SU-DHL-6 (cell line): ENCODE measurements at regions not wholly inside any gene's neighbourhood (a gene's known extent, or its start where the extent isn't known, plus 50 kb on each side); places are given as distances from the start of the nearest gene placed in this dataset.
"Not testable (repeated sequence)": the region's sequence is repeated elsewhere in the genome, so short reads cannot be mapped to it uniquely, and the experiment has no call there.

Experiments
- H2AFZ ChIP-seq: fragments of 200-600 bp; sonication (generic); 2 replicates; pipeline ENCODE4 v1.6.1; 2014; ENCODE audit warnings: low read depth, mild to moderate bottlenecking, moderate library complexity, mixed read lengths, antibody characterized with exemption, low read length; ENCODE audit not compliant: severe bottlenecking
- H3F3A ChIP-seq: fragments of 200-600 bp; shearing (Covaris generic); 2 replicates; pipeline ENCODE4 v1.6.0; 2016; ENCODE audit warnings: antibody characterized with exemption, mild to moderate bottlenecking; ENCODE audit not compliant: insufficient read depth
- H3K27ac ChIP-seq: fragments of 200-600 bp; sonication (generic); 2 replicates; pipeline ENCODE4 v1.5.1; 2016; ENCODE audit warnings: low read depth, mild to moderate bottlenecking, low read length, moderate library complexity, mixed read lengths
- H3K27me3 ChIP-seq: fragments of 200-600 bp; sonication (generic), shearing (Covaris generic); 2 replicates; pipeline ENCODE4 v1.6.0; 2014; ENCODE audit warnings: mild to moderate bottlenecking, low read length
- H3K36me3 ChIP-seq: fragments of 200-600 bp; sonication (generic); 2 replicates; pipeline ENCODE4 v1.6.1; 2014; ENCODE audit warnings: mild to moderate bottlenecking, low read length, mixed read lengths
- H3K4me2 ChIP-seq: fragments of 300-600, 200-600 bp; shearing (Covaris generic), sonication (generic); 2 replicates; pipeline ENCODE4 v1.6.0; 2014; ENCODE audit warnings: low read length, low read depth, mild to moderate bottlenecking; ENCODE audit not compliant: poor library complexity, severe bottlenecking
- H3K4me3 ChIP-seq: fragments of 200-600 bp; sonication (generic); 2 replicates; pipeline ENCODE4 v1.5.1; 2014; ENCODE audit warnings: antibody characterized with exemption, low read length, mild to moderate bottlenecking, mixed read lengths; ENCODE audit not compliant: insufficient read depth, poor library complexity, severe bottlenecking
- H3K79me2 ChIP-seq: fragments of 200-600 bp; sonication (generic); 2 replicates; pipeline ENCODE4 v1.6.1; 2014; ENCODE audit warnings: mild to moderate bottlenecking, low read length, moderate library complexity; ENCODE audit not compliant: insufficient read depth
- H3K9ac ChIP-seq: fragments of 200-600 bp; sonication (generic); 2 replicates; pipeline ENCODE4 v1.7.0; 2014; ENCODE audit warnings: mild to moderate bottlenecking, low read length
- H3K9me2 ChIP-seq: fragments of 200-600 bp; sonication (generic); replicated peaks from 2 replicates; pipeline ENCODE4 v1.6.1; 2014; ENCODE audit warnings: low read length; ENCODE audit not compliant: insufficient read depth
- H3K9me3 ChIP-seq: fragments of 200-600 bp; sonication (generic); 2 replicates; pipeline ENCODE4 v1.6.1; 2014; ENCODE audit warnings: low read length, mixed read lengths; ENCODE audit not compliant: insufficient read depth
- H4K20me1 ChIP-seq: fragments of 200-600 bp; sonication (generic); 2 replicates; pipeline ENCODE4 v1.6.1; 2014; ENCODE audit warnings: low read depth, mild to moderate bottlenecking, antibody characterized with exemption, low read length, moderate library complexity, mixed read lengths
- CTCF ChIP-seq: fragments of 200-600 bp; sonication (generic); IDR thresholded peaks from one replicate; pipeline ENCODE4 v1.5.1; 2017; ENCODE audit warnings: antibody characterized with exemption, mild to moderate bottlenecking, low read length, moderate library complexity; ENCODE audit not compliant: insufficient read depth, poor library complexity, severe bottlenecking
- EZH2phosphoT487 ChIP-seq: fragments of 200-600 bp; sonication (generic), shearing (Covaris generic); conservative IDR thresholded peaks from 2 replicates; pipeline ENCODE4 v1.6.1; 2018; ENCODE audit warnings: mild to moderate bottlenecking, antibody characterized with exemption, low read length, moderate library complexity, mixed read lengths

GRCh38 chr6:991192-991591, 298.3 kb upstream of the EXOC2 start:
- H3K27me3 ChIP-seq = no peaks in the 10 kb centered on the region
- no peaks in the 10 kb centered on the region for H4K20me1 ChIP-seq
- no peaks in the 10 kb centered on the region for H3F3A ChIP-seq
- no peaks in the 10 kb centered on the region for H3K9me3 ChIP-seq
- H3K9ac ChIP-seq = no peak overlapping the region
- H3K36me3 ChIP-seq = no peaks in the 10 kb centered on the region
- no peak overlapping the region for H3K4me3 ChIP-seq
- no peaks in the 10 kb centered on the region for H3K9me2 ChIP-seq
- no peak overlapping the region for H3K4me2 ChIP-seq
- no peaks in the 10 kb centered on the region for H3K79me2 ChIP-seq
- no peak overlapping the region for H3K27ac ChIP-seq
- no peak overlapping the region for H2AFZ ChIP-seq
- TF ChIP-seq CTCF (no peak), EZH2phosphoT487 (no peak)

GRCh38 chr6:984031-984430, 291.1 kb upstream of the EXOC2 start:
- Histone ChIP-seq H3F3A (no peaks in the 10 kb centered on the region), H3K4me3 (no peak overlapping the region), H3K4me2 (no peak overlapping the region), H3K36me3 (no peaks in the 10 kb centered on the region), H2AFZ (no peak overlapping the region), H3K79me2 (no peaks in the 10 kb centered on the region), H3K9me2 (0 out of 2 replicates have a peak, but pooled peaks cover 4% of the 10 kb centered on the region), H3K9me3 (no peaks in the 10 kb centered on the region), H3K27me3 (no peaks in the 10 kb centered on the region), H3K9ac (no peak overlapping the region), H4K20me1 (no peaks in the 10 kb centered on the region), H3K27ac (no peak overlapping the region)
- no peak for TF ChIP-seq EZH2phosphoT487
- no peak for TF ChIP-seq CTCF

GRCh38 chr6:978937-979685, 286.2 kb upstream of the EXOC2 start:
- no peaks in the 10 kb centered on the region for H4K20me1 ChIP-seq
- no peak overlapping the region for H2AFZ ChIP-seq
- no peaks in the 10 kb centered on the region for H3K27me3 ChIP-seq
- H3K4me3 ChIP-seq = no peak overlapping the region
- no peaks in the 10 kb centered on the region for H3F3A ChIP-seq
- no peak overlapping the region for H3K4me2 ChIP-seq
- H3K27ac ChIP-seq = no peak overlapping the region
- H3K9ac ChIP-seq = no peak overlapping the region
- 0 out of 2 replicates have a peak, but pooled peaks cover 11% of the 10 kb centered on the region for H3K9me3 ChIP-seq
- TF ChIP-seq CTCF = no peak
- no peak for TF ChIP-seq EZH2phosphoT487
- H3K79me2 ChIP-seq = no peaks in the 10 kb centered on the region
- H3K9me2 ChIP-seq = 0 out of 2 replicates have a peak, but pooled peaks cover 4% of the 10 kb centered on the region
- H3K36me3 ChIP-seq = no peaks in the 10 kb centered on the region

- H3K4me2 ChIP-seq, H3K9ac ChIP-seq, H3K9me2 ChIP-seq, H3K4me3 ChIP-seq, H3F3A ChIP-seq, H4K20me1 ChIP-seq, H3K36me3 ChIP-seq, H3K79me2 ChIP-seq, H3K27me3 ChIP-seq, H2AFZ ChIP-seq, H3K27ac ChIP-seq: not testable (repeated sequence)
- 0 out of 2 replicates have a peak, but pooled peaks cover 11% of the 10 kb centered on the region for H3K9me3 ChIP-seq
Measured at GRCh38 chr6:977226-977625, 284.3 kb upstream of the EXOC2 start.
